Right lobe of liver (tissue), 6 donors: ENCODE measurements at regions not wholly inside any gene's neighbourhood (a gene's known extent, or its start where the extent isn't known, plus 50 kb on each side); places are given as distances from the start of the nearest gene placed in this dataset.
A peak's percentile ranks its signal among the peaks of the same experiment; 100 is the strongest.
"Not testable (repeated sequence)": the region's sequence is repeated elsewhere in the genome, so short reads cannot be mapped to it uniquely, and the experiment has no call there.

ENCODE experiments used
- ATAC-seq, 4 donors: fragments of 200-7000 bp; cut with Tn5 transposase; one replicate each; pipeline ENCODE4 v1.9.1; 2020; ENCODE audit warnings: mild to moderate bottlenecking in 4 of 4, moderate library complexity in 4 of 4
- DNase-seq, 3 donors: peaks; one replicate each; pipeline ENCODE4 v3.0.0-alpha.2; 2020
- H3K27ac ChIP-seq, 3 donors: fragments of 200-600 bp; one replicate each; pipeline ENCODE4 v1.8.0; 2022
- H3K27me3 ChIP-seq, 2 donors: fragments of 200-600 bp; one replicate each; pipeline ENCODE4 v1.8.0; 2022
- H3K36me3 ChIP-seq, 4 donors: fragments of 200-600 bp; sonication (generic) in 1 of 4; one replicate each; pipeline versions ENCODE4 v1.5.1 to v1.8.0; 2017 to 2022; ENCODE audit warnings: control low read depth in 1 of 4
- H3K4me1 ChIP-seq, 4 donors: fragments of 200-600 bp; sonication (generic) in 1 of 4; one replicate each; pipeline versions ENCODE4 v1.5.1 to v1.8.0; 2017 to 2022; ENCODE audit warnings: control low read depth in 1 of 4
- H3K4me3 ChIP-seq, 3 donors: fragments of 200-600 bp; one replicate each; pipeline ENCODE4 v1.8.0; 2022
- H3K9me3 ChIP-seq, 4 donors: fragments of 200-600 bp; sonication (generic) in 1 of 4; one replicate each; pipeline versions ENCODE4 v1.5.1 to v1.8.0; 2017 to 2022; ENCODE audit warnings: control low read depth in 1 of 4
- POLR2A ChIP-seq: fragments of 450-650 bp; IDR thresholded peaks from one replicate; pipeline ENCODE4 v1.6.1; 2017; ENCODE audit warnings: antibody characterized with exemption, mild to moderate bottlenecking
- WGBS: methylation state at CpG from one replicate; pipeline ENCODE4 v1.1.6; 2018; ENCODE audit warnings: low coverage, low lambda C conversion rate; ENCODE audit not compliant: insufficient coverage; ENCODE audit errors: missing lambda C conversion rate; 5-methylcytosine and 5-hydroxymethylcytosine counted together
- intact Hi-C, 2 donors: fragments of 100-400 bp; cut with DNase I; formaldehyde crosslinking; loops; one replicate each; pipeline versions ENCODE4 v1.11.2 to v1.14.1; 2022
- TF ChIP-seq, protein P1 (sequence below), 4 donors: fragments of 200-600 bp in 3 of 4; fragments of 450-650 bp in 1 of 4; IDR thresholded peaks; one replicate each; pipeline versions ENCODE4 v1.5.1 to v1.8.0; 2016 to 2022; ENCODE audit warnings: antibody characterized with exemption in 4 of 4, mild to moderate bottlenecking in 2 of 4
- donor health status: DM: no; HTN: yes; CAD: no.
- donor health status: DM: no; HTN: no; CAD: no.
- donor health status: DM: no; HTN: no; CAD: no.
- donor health status: DM: no; HTN: yes; CAD: no.
- donor health status: DM: no; HTN: yes; CAD: no.

DNA sequence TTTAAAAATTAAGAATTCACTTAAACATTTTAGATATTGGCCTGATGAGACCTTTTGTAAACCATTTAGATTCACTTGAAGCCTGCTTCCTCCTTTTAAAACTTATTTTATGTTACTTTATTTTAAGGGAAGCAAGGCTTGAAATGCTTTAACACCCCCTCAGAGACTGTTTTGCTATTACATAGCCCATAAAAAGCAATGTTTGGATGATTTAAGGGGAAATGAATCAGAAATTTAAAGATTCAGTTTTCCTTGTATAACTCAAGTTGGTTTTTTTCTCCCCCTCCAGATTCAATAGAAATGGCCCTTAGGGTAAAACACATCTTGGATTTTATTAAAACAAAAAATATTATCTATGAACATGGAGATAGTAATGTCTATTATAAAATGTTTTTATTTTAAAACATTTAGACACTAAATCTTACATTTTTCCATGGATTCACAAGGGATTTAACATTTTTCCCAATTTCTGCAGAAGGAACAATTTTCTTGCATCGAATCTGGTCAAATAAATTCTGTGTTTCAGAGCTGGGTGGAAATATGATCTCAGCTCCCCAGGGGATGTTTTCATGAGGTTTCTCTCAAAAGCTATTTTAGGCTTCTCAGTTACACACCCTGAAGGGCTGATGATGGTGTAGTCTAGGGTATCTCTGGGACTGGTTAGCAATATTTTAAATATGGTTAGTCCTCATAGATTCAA is 69.3 kb upstream of the WARS2 start:
- WGBS = 90% methylated on average over 1 of the region's 1 CpG
- no peak for DNase-seq

DNA sequence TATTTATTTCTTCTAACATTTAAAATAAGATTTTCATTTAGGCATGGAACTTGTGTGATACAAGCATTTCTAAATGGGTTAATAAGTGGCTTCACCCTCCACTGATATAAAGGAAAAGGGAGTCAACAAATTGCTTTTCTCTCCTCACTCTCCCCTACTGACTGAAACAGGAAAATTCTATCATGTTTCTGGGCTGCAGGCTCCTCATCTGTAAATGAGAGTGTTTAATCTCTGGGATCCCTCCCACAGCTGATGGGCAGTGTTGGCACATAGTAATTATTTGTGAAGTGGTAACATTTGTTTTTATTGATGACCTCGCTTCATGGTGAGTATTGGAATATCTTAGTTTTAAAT is 69.8 kb upstream of the WARS2 start:
- ATAC-seq (no peak), DNase-seq (no peak)
- TF ChIP-seq, protein P1, sequence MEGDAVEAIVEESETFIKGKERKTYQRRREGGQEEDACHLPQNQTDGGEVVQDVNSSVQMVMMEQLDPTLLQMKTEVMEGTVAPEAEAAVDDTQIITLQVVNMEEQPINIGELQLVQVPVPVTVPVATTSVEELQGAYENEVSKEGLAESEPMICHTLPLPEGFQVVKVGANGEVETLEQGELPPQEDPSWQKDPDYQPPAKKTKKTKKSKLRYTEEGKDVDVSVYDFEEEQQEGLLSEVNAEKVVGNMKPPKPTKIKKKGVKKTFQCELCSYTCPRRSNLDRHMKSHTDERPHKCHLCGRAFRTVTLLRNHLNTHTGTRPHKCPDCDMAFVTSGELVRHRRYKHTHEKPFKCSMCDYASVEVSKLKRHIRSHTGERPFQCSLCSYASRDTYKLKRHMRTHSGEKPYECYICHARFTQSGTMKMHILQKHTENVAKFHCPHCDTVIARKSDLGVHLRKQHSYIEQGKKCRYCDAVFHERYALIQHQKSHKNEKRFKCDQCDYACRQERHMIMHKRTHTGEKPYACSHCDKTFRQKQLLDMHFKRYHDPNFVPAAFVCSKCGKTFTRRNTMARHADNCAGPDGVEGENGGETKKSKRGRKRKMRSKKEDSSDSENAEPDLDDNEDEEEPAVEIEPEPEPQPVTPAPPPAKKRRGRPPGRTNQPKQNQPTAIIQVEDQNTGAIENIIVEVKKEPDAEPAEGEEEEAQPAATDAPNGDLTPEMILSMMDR (IDR thresholded peaks at IDR 0.05) = no peak
- no peak for TF ChIP-seq POLR2A
- Histone ChIP-seq H3K36me3 (no peaks in the 10 kb centered on the region), H3K27me3 (no peaks in the 10 kb centered on the region), H3K4me1 (no peaks in the 10 kb centered on the region), H3K9me3 (no peaks in the 10 kb centered on the region), H3K27ac (no peak overlapping the region), H3K4me3 (no peak overlapping the region)
- WGBS = 90% methylated on average over 1 of the region's 1 CpG
- intact Hi-C loops = no loop called here

More for the DNA sequence above, 69.3 kb upstream of the WARS2 start:
- H3K27me3 ChIP-seq = no peaks in the 10 kb centered on the region
- TF ChIP-seq, protein P1 (IDR thresholded peaks at IDR 0.05) = no peak
- TF ChIP-seq POLR2A = no peak
- ATAC-seq = no peak
- no peak overlapping the region for H3K27ac ChIP-seq
- H3K4me3 ChIP-seq = no peak overlapping the region
- no peaks in the 10 kb centered on the region for H3K9me3 ChIP-seq
- H3K4me1 ChIP-seq = no peaks in the 10 kb centered on the region
- intact Hi-C loops = no loop called here
- H3K36me3 ChIP-seq = no peaks in the 10 kb centered on the region

DNA sequence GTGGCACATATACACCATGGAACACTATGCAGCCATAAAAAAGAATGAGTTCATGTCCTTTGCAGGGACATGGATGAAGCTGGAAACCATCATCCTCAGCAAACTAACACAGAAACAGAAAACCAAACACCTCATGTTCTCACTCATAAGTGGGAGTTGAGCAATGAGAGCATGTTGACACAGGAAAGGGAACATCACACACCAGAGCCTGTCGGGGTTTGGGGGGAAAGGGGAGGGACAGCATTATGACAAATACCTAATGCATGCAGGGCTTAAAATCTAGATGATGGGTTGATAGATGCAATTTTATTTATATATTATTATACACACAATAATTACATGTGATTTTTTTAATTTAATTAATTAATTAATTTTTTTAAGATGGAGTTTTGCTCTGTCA is 72.8 kb upstream of the WARS2 start:
- 20% methylated on average over 1 of the region's 1 CpG for WGBS
- intact Hi-C loops, H3K4me1 ChIP-seq: not testable (repeated sequence)

DNA sequence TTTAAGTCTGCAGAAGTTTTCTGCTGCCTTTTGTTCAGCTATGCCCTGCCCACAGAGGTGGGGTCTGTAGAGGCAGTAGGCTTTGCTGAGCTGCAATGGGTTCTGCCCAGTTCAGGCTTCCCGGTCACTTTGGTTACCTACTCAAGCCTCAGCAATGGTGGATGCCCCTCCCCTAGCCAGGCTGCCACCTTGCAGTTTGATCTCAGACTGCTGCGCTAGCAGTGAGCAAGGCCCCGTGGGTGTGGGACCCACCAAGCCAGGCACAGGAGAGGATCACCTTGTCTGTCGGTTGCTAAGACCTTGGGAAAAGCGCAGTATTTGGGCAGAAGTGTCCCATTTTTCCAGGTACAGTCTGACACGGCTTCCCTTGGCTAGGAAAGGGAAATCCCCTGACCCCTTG is 74.5 kb upstream of the WARS2 start:
- intact Hi-C loops, ATAC-seq: not testable (repeated sequence)
- no CpG with 5 or more reads among the region's 6 CpGs for WGBS

More for the DNA sequence above, 72.8 kb upstream of the WARS2 start:
- not testable (repeated sequence) for DNase-seq, ATAC-seq, H3K27me3 ChIP-seq, H3K9me3 ChIP-seq, H3K36me3 ChIP-seq, H3K27ac ChIP-seq, H3K4me3 ChIP-seq

DNA sequence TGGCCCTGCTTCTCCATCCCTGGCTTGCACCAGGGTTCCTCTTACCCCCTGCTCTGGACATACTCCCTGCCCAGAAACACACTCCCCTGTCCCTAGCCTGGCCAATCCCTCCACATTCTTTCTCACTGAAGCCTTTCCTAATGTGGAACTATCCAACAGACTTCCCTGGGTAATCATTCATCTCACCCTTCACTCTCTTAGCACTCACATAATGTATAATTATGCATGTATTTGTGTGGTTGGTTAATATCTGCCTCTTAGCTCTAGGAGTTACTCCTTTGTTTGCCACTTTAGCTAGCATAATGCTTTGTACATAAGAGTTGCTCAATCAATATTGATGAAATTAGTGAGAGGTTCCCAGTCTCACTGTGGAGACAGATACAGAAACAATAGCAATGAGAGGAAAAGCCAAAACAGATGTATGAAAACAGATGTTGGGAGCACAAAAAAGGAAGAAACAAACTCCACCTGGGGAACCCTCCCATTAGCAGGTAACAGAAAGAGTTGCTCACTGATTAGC is 76.9 kb upstream of the WARS2 start:
- Histone ChIP-seq H3K4me1 (no peaks in the 10 kb centered on the region), H3K27me3 (no peaks in the 10 kb centered on the region), H3K36me3 (no peaks in the 10 kb centered on the region), H3K27ac (no peak overlapping the region), H3K9me3 (no peaks in the 10 kb centered on the region), H3K4me3 (no peak overlapping the region)
- DNase-seq = no peak
- TF ChIP-seq, protein P1 (IDR thresholded peaks at IDR 0.05) = no peak
- TF ChIP-seq POLR2A = no peak
- ATAC-seq = peak in 2 of 4 donors; percentile 44 to 61
- intact Hi-C loops = no loop called here

More for the DNA sequence above, 74.5 kb upstream of the WARS2 start:
- H3K27me3 ChIP-seq, H3K9me3 ChIP-seq, H3K4me3 ChIP-seq, H3K4me1 ChIP-seq, H3K27ac ChIP-seq, DNase-seq, H3K36me3 ChIP-seq: not testable (repeated sequence)
